ENCODE measurements at regions not wholly inside any gene's neighbourhood (a gene's known extent, or its start where the extent isn't known, plus 50 kb on each side); places are given as distances from the start of the nearest gene placed in this dataset.

GRCh38 chr1:230542054-230542453, 100.2 kb upstream of the COG2 start:
- TF ChIP-seq CTCF (IDR thresholded peaks at IDR 0.05; ENCODE audit: poor library complexity, severe bottlenecking): no peak
- TF ChIP-seq REST (IDR thresholded peaks at IDR 0.05; ENCODE audit: borderline replicate concordance): no peak
- no peak for TF ChIP-seq TAF1 (IDR thresholded peaks at IDR 0.05; ENCODE audit: low read depth)
- TF ChIP-seq EZH2 (IDR thresholded peaks at IDR 0.05; ENCODE audit: borderline replicate concordance, insufficient read depth, low read length, poor library complexity, severe bottlenecking): no peak
